GM18909 (cell line): ENCODE measurements at regions not wholly inside any gene's neighbourhood (a gene's known extent, or its start where the extent isn't known, plus 50 kb on each side); places are given as distances from the start of the nearest gene placed in this dataset.
"Not testable (repeated sequence)": the region's sequence is repeated elsewhere in the genome, so short reads cannot be mapped to it uniquely, and the experiment has no call there.

Experiments
- ATAC-seq: cut with Tn5 transposase; IDR thresholded peaks from one replicate; pipeline ENCODE4 v1.9.1; 2021; ENCODE audit warnings: mild to moderate bottlenecking; ENCODE audit not compliant: unreplicated experiment, poor library complexity

DNA sequence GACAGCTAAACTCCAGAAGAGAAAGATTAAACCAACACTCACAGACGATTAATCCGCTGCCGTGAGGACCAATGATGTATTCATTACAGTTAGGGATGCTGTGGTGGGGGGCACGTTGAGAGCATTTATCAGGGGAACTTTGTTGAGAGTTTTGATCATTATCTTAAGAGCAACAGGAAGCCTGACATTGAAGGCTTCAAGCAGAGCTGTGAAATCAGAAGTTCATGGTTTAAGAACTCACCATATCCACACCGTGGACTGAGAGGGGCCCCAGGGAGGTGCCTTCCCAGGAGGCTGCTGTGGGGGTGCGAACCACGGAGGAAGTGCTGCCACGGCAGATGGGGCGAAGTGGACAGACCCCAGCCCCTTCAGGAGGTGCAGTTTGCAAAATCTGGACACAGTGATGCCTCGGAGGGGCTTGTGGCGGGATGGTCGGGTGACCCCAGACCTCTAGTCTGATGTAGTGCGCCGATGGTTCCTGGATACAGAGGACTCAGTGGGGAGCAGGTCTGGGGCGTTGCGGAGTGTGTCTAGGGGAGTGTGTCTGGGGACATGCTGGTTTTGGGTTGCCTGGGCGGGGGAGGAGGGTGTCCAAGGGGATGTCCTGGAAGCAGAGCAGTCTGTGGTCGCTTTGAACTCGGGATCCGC, 73.0 kb downstream of the DIO3 start:
- ATAC-seq = no peak

DNA sequence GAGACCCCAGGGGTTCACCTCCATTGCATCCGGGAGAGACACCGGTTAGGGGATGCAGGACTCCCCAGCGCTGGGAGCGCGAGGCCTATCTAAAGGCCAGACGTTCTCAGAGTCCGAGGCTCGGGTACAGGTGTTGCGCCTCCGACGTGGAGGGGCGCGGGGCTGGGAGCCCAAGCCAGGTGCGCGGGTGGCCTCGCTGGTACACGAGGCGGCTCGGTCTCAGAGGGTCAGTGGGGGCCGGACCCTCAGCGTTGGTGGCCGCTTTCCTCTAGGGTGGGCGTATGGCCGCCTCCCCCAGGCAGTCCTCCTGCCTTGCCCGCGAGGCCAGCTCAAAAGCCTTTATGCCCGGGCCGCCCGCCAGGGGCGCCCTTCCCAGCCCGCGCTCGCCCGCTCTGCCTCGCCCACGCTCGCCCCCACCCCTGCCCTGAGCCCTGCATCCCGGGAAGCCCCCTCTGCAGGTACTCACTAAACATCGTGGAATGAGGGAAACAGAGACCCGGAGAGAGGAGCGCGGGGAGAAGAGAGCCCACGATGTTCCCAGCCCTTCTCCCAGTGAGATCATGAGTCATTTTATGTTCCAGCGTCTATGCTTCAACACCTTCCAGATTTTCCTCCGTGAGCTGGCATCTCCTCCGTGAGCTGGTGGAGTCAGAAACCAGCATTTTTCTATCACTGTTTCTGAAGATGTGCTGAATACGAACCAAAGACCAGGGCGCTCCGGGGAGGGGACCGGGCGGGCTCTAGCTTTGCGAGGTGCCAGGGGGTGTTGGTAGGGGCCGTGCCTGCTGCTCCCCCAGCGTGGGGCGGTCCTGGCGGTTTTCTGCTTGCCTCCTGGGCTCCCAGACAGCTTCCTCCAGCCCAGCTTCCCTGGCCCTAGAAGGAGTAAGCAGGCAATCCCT, 73.8 kb downstream of the DIO3 start:
- no peak for ATAC-seq

DNA sequence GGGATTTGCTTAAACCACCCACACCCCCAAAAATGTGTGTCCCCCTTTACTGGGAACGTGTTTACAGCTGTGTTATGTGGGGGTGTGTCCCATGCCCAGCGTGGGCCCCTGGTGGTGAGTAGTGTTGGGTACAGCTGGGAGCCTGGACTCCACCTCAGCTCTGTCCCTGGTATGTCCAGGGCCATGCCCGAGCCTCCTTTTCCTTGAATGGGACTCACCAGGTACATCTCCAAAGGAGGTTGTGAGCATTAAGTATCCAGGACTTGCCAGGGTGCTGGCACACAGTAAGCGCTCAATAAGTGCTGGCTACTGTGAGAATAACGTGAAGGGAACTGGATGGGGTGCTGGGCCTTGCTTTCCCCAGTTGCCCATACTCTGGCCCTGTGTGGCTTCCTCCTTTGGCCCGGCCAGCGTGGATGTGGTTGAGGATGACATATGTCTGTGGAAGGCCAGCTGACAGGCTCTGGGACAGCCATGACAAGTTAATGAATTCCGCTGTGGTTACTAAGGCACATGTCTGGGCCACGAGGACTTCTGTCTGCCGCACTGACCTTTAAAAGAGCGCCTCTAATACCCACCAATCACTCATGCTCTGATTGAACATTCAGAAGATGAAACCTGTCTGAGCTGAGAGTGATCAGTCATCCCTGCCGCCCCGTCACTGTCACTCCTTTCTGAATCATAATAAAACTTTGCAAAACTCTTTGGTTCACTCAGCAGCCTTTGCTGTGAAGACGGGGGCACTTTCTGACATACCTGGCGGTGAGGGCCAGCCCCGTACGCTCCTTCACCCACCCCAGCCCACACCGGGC, 74.7 kb downstream of the DIO3 start:
- ATAC-seq = peak; percentile 42

DNA sequence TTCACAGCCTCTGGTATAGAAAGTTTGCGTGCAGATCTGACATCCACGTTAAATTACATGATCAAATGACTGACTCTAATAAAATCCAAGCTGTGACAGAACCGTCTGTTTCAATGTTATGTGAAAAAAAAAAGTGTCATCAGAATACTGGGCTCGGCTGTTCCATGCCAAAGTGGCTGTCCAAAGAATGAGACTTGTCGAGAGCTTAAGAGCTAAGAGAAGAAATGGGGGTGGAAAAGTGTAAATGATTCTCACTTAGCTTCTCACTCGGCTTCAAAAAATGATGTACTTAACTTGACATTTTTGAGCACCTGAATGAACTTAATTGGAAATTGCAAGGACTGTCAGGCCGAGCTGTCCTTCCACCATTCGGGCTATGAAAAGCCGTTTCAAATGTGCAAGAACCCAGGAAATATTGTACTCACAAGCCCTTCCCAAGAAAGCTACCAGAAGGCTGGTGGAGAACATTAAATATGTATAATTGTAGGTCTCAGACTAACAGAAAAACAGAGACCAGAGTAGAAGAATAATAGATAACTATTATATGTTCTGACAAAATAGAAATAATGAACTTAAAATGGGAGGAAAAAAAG, 78.0 kb downstream of the DIO3 start:
- ATAC-seq = no peak

DNA sequence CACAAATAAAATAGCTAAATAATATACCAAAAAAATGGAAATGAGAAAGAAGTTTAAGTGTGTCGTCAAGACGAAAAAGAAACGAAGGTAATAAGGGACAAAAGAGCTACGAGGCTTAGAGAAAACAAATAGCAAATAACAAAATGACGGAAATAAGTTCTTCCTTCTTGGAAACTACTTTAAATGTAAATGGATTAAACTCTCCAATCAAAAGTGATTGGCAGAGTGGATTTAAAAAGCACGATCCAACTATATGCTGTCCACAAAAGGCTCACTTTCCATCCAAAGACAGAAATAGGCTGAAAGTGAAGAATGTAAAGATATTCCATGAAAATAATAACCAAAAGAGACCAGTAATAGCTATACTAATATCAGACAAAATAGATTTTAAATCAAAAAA, 82.4 kb downstream of the DIO3 start:
- no peak for ATAC-seq

DNA sequence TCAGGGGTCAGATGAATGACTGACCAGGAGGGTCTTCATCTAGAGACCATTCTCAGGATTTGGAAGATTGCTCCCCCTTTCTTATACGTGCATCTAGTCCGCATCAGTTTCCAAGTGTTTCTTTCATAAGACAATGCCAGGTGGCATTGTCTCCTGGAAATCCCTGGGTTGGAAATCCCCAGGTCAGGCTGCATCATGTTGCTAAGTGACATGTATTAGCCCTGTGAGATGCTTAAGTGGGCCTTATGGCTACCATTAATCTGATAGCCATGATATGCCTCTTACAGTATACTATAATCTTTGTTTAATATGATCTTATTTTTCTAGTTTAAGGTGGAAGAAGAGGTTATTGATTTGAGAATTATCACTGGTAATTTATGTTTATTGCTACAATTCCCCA, 92.8 kb downstream of the DIO3 start:
- no peak for ATAC-seq

DNA sequence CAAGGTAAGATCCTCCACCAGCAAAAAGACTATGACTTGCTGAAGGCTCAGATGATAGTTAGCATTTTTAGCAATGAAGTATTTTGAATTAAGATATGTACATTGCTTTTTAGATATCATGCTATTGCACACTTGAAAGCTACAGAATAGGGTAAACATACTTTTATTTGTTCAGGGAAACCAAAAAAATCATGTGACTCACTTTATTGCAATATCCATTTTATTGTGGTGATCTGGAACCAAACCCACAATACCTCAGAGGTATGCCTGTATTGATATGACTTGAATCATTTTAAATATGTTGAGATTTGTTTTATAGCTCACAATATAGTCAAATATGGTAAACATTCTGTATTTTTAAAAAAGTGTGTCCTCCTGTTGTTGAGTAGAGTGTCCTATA, 96.1 kb downstream of the DIO3 start:
- no peak for ATAC-seq

DNA sequence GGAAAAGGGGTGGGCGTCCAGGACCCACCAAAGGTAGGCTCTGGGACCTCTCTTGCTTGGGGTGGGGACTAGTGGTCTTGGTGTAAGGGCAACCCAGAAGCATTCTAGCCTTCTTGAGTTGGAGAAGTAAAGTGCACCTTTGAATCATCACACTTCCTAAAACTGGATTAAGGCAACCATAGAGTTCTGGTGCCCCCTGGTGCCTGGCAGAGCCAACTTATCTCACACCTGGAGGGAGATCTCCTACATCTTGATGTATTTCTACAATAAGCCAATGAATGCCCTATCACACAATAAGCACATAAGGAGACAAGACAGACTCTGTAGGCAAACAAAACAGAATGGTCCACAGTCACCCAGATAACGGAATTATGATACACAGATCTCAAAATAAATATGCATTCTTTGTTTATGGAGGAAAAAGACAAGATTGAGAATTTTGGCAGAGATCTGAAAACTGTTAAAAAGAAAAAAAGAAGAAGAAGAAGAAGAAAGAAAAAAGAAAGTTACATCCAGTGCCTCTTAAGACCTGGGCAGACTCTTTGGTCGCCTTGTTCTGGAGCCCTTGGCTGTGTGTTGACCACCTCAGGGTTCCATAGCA, 95.9 kb upstream of the PPP2R5C start:
- no peak for ATAC-seq

DNA sequence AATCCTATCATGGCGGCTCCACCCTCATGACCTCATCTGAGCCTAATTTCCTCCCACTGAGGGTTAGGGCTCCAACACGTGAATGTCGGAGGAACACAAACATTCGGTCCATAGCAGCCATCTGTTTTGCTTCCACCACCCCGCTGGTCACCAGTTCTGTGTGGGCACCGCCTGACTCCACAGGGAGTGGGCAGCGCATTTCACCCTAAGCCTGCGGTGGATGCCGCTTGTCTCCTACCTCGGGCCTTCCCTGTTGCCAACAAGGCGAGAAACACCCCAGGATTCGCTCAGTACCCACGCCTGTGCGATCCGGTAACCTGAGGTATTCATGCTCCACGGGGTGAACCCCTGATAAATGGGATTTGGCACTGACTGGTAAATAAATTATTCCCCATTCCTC, 95.2 kb upstream of the PPP2R5C start:
- ATAC-seq = no peak

DNA sequence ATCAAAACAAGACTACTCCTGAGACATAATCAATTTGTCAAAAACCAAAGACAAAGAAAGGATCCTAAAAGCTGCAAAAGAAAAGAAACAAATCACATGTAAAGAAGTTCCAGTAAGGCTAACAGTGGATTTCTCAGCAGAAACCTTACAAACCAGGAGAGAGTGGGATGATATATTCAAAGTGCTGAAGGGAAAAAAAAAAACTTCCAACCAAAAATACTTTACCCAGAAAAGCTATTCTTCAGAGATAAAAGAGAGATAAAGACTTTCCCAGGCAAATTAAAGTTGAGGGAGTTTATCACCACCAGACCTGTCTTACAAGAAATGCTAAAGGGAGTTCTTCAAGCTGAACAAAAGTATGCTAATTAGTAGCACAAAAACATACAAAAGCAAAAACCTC, 91.9 kb upstream of the PPP2R5C start:
- no peak for ATAC-seq

DNA sequence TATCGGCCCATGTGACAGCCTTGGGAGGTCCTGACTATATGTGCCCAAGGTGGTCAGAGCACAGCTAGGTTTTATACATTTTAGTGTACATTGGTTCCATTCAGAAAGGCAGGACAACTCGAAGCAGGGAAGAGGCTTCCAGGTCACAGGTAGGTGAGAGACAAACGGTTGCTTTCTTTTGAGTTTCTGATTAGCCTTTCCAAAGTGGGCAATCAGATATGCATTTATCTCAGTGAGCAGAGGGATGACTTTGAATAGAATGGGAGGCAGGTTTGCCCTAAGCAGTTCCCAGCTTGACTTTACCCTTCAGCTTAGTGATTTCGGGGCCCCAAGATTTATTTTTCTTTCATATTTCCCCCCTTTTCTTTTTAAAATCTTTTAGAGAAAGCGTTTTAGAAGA, 87.6 kb upstream of the PPP2R5C start:
- no peak for ATAC-seq

DNA sequence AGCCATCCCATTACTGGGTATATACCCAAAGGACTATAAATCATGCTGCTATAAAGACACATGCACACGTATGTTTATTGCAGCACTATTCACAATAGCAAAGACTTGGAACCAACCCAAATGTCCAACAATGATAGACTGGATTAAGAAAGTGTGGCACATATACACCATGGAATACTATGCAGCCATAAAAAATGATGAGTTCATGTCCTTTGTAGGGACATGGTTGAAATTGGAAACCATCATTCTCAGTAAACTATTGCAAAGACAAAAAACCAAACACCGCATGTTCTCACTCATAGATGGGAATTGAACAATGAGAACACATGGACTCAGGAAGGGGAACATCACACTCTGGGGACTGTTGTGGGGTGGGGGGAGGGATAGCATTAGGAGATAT, 85.7 kb upstream of the PPP2R5C start:
- not testable (repeated sequence) for ATAC-seq

DNA sequence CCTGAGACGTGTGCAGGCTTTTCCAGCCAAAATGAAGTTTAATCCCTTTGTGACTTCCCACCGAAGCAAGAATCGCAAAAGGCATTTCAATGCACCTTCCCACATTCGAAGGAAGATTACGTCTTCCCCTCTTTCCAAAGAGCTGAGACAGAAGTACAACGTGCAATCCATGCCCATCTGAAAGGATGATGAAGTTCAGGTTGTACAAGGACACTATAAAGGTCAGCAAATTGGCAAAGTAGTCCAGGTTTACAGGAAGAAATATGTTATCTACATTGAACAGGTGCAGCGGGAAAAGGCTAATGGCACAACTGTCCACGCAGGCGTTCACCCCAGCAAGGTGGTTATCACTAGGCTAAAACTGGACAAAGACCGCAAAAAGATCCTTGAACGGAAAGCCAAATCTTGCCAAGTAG, 83.6 kb upstream of the PPP2R5C start:
- not testable (repeated sequence) for ATAC-seq

DNA sequence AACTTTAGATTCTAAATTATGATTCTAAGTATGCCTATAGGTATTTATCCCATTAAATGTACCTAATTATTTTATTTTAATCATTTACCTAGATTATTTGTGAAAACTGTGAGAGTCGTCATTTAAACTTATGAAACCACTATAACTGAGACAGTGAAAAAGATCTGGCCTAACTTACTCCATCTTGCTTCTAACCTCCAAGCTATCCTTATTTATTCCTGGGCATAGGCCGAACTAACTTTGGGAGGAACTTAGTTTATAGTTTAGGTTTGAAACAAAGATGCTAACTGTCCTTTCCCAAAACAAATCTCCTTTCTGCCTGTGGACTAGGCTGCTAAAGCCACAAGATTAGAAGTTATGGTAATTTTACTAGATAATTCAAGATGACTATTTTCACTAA, 79.7 kb upstream of the PPP2R5C start:
- no peak for ATAC-seq

DNA sequence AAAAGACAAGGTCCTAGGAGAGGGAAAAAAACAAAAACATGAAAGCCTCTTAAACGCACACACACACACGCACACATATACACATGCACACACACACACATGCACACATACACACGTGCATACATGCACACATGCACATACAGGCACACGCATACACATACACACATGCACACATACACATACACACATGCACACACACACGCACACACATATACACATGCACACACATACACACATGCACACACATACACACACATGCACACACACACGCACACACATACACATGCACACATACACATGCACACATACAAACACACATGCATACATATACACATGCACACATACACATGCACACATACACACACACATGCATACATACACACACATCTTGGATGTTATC, 78.1 kb upstream of the PPP2R5C start:
- ATAC-seq = no peak

DNA sequence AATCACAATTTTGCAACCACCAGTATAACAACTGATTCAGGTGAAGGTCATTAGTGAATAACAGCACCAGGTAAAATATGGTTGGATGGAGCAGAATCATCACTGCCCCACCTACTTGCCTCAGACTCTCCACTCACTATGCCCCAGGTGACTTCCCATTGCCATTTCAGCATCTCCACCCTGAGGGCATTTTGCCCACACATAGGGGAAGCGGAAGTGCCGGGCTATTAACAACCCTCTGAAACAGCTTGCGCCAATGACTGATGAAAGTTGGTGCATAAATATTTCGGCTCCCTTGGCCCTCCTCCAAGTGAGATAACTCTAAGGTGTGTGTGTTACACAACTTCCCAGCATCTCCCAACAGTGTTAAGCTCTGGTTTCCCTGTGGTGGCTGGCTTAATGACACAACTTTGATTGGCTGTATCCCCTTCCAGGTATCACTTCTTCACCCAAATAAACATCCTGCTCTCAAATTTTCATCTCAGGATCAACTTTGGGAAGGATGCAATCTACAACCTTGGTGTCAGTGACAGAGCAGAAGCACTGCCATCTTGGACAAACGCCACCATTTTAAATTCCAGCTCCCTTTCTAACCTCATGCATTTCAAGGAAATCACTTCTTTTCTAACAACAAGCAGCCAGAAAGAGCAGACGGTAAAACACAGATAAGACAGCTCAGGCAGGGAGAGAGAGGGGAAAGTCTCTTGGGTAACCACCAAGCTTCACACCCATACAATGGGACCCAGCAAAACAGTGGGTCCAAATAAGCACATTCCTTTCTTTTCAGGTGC, 73.6 kb upstream of the PPP2R5C start:
- ATAC-seq = no peak

DNA sequence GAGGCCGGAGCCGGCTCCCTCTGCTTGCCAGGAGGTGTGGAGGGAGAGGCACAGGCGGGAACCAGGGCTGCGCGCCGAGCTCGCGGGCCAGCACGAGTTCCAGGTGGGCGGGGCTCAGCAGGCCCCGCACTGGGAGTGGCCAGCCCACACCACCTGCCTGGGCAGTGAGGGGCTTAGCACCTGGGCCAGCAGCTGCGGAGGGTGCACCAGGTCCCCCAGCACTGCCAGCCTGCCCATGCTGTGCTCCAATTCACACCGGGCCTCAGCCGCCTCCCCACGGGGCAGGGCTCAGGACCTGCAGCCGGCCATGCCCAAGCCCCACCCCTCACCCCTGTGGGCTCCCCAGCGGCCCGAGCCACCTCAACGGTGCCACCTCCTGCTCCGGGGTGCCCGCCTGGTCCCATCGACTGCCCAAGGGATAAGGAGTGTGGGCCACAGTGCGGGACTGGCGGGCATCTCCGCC, 72.4 kb upstream of the PPP2R5C start:
- ATAC-seq = no peak

DNA sequence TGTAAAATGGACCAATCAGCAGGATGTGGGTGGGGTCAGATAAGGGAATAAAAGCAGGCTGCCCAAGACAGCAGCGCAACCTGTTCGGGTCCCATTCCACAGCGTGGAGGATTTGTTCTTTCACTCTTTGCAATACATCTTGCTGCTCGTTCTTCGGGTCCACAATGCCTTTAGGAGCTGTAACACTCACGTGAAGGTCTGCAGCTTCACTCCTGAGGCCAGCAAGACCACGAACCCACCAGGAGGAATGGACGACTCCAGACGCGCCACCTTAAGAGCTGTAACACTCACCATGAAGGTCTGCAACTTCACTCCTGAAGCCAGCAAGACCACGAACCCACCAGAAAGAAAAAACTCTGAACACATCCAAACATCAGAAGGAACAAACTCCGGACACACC, 71.5 kb upstream of the PPP2R5C start:
- not testable (repeated sequence) for ATAC-seq

DNA sequence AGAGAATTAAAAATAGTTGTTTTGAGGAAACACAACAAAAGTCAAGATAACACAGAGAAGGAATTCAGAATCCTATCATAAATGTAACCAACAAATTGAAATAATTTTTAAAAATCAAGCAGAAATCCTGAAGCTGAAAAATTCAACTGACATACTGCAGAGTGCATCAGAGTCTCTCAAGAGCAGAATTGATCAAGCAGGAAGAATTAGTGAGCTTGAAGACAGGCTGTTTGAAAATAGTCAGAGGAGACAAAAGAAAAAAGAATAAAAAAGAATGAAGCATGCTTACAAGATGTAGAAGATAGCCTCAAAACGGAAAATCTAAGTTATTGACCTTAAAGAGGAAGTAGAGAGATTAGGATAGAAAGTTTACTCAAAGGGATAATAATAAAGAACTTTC, 65.8 kb upstream of the PPP2R5C start:
- ATAC-seq = no peak
